OCI-LY1 (cell line): ENCODE measurements at regions not wholly inside any gene's neighbourhood (a gene's known extent, or its start where the extent isn't known, plus 50 kb on each side); places are given as distances from the start of the nearest gene placed in this dataset.

Experiments
- H2AFZ ChIP-seq: fragments of 200-600 bp; sonication (generic), shearing (Covaris generic); 2 replicates; pipeline ENCODE4 v1.6.0; 2014; ENCODE audit warnings: antibody characterized with exemption, mild to moderate bottlenecking, low read length
- H3F3A ChIP-seq: fragments of 200-600 bp; sonication (generic), shearing (Covaris generic); 2 replicates; pipeline ENCODE4 v1.6.0; 2014; ENCODE audit warnings: mild to moderate bottlenecking, antibody characterized with exemption, low read length, moderate library complexity; ENCODE audit not compliant: insufficient read depth
- H3K27ac ChIP-seq: fragments of 200-600 bp; sonication (generic); 2 replicates; pipeline ENCODE4 v1.5.1; 2014; ENCODE audit warnings: low read length, mixed run types, mild to moderate bottlenecking, low read depth; ENCODE audit not compliant: poor library complexity, severe bottlenecking
- H3K27me3 ChIP-seq: fragments of 200-600 bp; sonication (generic); 2 replicates; pipeline ENCODE4 v1.6.0; 2014; ENCODE audit warnings: antibody characterized with exemption, mild to moderate bottlenecking, low read length, moderate library complexity; ENCODE audit not compliant: insufficient read depth
- H3K36me3 ChIP-seq: fragments of 200-600 bp; sonication (generic); 2 replicates; pipeline ENCODE4 v1.6.1; 2014; ENCODE audit warnings: mild to moderate bottlenecking, antibody characterized with exemption, low read length, moderate library complexity, mixed read lengths; ENCODE audit not compliant: insufficient read depth
- H3K4me1 ChIP-seq: fragments of 200-600 bp; sonication (generic); 2 replicates; pipeline ENCODE4 v1.5.1; 2014; ENCODE audit warnings: mild to moderate bottlenecking, low read length, moderate library complexity; ENCODE audit not compliant: insufficient read depth, severe bottlenecking
- H3K4me2 ChIP-seq: fragments of 200-600 bp; sonication (generic), shearing (Covaris generic); 2 replicates; pipeline ENCODE4 v1.6.1; 2014; ENCODE audit warnings: low read length
- H3K4me3 ChIP-seq: fragments of 200-600 bp; sonication (generic); 2 replicates; pipeline ENCODE4 v1.5.1; 2014; ENCODE audit warnings: low read length, low read depth, mild to moderate bottlenecking, mixed read lengths; ENCODE audit not compliant: poor library complexity, severe bottlenecking
- H3K79me2 ChIP-seq: fragments of 200-600 bp; shearing (Covaris generic); 2 replicates; pipeline ENCODE4 v1.6.1; 2016; ENCODE audit warnings: mixed run types, low read length, mixed read lengths; ENCODE audit not compliant: insufficient read depth
- H3K9ac ChIP-seq: fragments of 200-600 bp; sonication (generic), shearing (Covaris generic); 2 replicates; pipeline ENCODE4 v1.6.1; 2014; ENCODE audit warnings: mild to moderate bottlenecking, low read length, mixed read lengths
- H3K9me2 ChIP-seq: fragments of 200-600 bp; sonication (generic), shearing (Covaris generic); 2 replicates; pipeline ENCODE4 v1.6.1; 2014; ENCODE audit warnings: low read depth, mild to moderate bottlenecking, low read length, mixed read lengths
- H3K9me3 ChIP-seq: fragments of 200-600 bp; shearing (Covaris generic); 2 replicates; pipeline ENCODE4 v1.6.1; 2014; ENCODE audit warnings: low read length, mixed read lengths
- H4K20me1 ChIP-seq: fragments of 200-600 bp; sonication (generic), shearing (Covaris generic); 2 replicates; pipeline ENCODE4 v1.6.0; 2016; ENCODE audit warnings: mild to moderate bottlenecking, low read length; ENCODE audit not compliant: insufficient read depth
- EZH2 ChIP-seq: fragments of 200-600 bp; sonication (generic), shearing (Covaris generic); IDR thresholded peaks from 2 replicates; pipeline ENCODE4 v1.8.0; 2017; ENCODE audit warnings: borderline replicate concordance, mixed run types, mild to moderate bottlenecking, antibody characterized with exemption, low read length, moderate library complexity, mixed read lengths
- TF ChIP-seq, protein P1 (sequence below): fragments of 200-600 bp; sonication (generic), shearing (Covaris generic); IDR thresholded peaks from 2 replicates; pipeline ENCODE4 v1.5.1; 2017; ENCODE audit warnings: mild to moderate bottlenecking, antibody characterized with exemption, low read length, moderate library complexity, mixed read lengths

DNA sequence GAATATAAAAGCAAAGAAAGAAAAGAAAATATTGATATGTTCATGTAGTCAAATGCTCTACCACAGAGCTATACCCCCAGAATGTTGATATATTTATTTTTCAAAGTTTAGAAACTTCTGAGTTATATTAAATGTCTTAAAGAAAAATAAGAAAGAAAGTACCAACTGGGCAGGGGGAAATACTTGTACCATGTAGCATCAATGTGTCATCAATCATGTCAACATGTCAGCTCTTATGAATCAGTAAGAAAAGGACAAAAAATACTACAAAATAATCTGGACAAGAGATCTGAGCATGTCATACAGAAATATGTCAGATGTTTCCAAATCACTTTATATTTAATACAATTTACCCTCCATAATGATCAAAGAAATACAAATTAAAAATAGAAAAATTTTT lies 595.1 kb upstream of the ATP2B1 start:
- H3F3A ChIP-seq: no peaks in the 10 kb centered on the region
- no peaks in the 10 kb centered on the region for H3K79me2 ChIP-seq
- TF ChIP-seq EZH2: no peak
- TF ChIP-seq, protein P1, sequence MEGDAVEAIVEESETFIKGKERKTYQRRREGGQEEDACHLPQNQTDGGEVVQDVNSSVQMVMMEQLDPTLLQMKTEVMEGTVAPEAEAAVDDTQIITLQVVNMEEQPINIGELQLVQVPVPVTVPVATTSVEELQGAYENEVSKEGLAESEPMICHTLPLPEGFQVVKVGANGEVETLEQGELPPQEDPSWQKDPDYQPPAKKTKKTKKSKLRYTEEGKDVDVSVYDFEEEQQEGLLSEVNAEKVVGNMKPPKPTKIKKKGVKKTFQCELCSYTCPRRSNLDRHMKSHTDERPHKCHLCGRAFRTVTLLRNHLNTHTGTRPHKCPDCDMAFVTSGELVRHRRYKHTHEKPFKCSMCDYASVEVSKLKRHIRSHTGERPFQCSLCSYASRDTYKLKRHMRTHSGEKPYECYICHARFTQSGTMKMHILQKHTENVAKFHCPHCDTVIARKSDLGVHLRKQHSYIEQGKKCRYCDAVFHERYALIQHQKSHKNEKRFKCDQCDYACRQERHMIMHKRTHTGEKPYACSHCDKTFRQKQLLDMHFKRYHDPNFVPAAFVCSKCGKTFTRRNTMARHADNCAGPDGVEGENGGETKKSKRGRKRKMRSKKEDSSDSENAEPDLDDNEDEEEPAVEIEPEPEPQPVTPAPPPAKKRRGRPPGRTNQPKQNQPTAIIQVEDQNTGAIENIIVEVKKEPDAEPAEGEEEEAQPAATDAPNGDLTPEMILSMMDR: no peak
- no peaks in the 10 kb centered on the region for H3K9me3 ChIP-seq
- no peaks in the 10 kb centered on the region for H3K36me3 ChIP-seq
- H2AFZ ChIP-seq: no peak overlapping the region
- H3K27me3 ChIP-seq: no peaks in the 10 kb centered on the region
- no peak overlapping the region for H3K9ac ChIP-seq
- no peaks in the 10 kb centered on the region for H3K9me2 ChIP-seq
- H3K4me3 ChIP-seq: no peak overlapping the region
- H3K27ac ChIP-seq: no peak overlapping the region
- H3K4me2 ChIP-seq: no peak overlapping the region
- H4K20me1 ChIP-seq: no peaks in the 10 kb centered on the region
- no peaks in the 10 kb centered on the region for H3K4me1 ChIP-seq

DNA sequence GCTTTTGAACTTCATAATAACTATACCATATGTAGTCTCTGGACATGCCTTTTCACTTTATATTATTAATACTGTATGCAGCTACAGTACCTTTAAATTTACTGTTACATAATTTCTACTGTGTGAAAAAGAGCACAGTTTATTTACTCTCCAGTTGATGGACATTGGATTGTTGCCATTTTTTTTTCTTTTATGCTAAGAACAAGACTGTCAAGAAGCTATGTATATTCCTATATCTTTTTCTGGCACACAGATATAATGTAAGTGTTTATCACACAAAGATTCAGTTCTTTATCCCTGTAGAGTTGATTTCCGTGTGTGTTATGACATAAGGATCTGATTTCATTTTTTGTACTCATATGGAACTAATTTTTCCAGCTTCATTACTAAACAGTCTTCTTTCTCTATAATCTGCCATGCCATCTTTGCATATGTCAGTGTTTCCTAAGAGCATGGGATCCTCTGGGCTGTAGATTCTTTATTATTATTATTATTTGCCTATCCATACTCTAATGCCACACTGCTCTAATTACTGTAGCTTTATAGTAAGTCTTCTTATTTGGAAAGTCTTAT lies 593.0 kb upstream of the ATP2B1 start:
- H4K20me1 ChIP-seq: no peaks in the 10 kb centered on the region
- H3K4me1 ChIP-seq: no peaks in the 10 kb centered on the region
- no peaks in the 10 kb centered on the region for H3K9me3 ChIP-seq
- no peaks in the 10 kb centered on the region for H3K36me3 ChIP-seq
- H3K4me3 ChIP-seq: no peak overlapping the region
- H3K27me3 ChIP-seq: no peaks in the 10 kb centered on the region
- no peak for TF ChIP-seq EZH2
- TF ChIP-seq, protein P1: no peak
- no peak overlapping the region for H3K4me2 ChIP-seq
- H3K79me2 ChIP-seq: no peaks in the 10 kb centered on the region
- no peaks in the 10 kb centered on the region for H3F3A ChIP-seq
- H3K27ac ChIP-seq: no peak overlapping the region
- H3K9ac ChIP-seq: no peak overlapping the region
- no peak overlapping the region for H2AFZ ChIP-seq
- no peaks in the 10 kb centered on the region for H3K9me2 ChIP-seq

DNA sequence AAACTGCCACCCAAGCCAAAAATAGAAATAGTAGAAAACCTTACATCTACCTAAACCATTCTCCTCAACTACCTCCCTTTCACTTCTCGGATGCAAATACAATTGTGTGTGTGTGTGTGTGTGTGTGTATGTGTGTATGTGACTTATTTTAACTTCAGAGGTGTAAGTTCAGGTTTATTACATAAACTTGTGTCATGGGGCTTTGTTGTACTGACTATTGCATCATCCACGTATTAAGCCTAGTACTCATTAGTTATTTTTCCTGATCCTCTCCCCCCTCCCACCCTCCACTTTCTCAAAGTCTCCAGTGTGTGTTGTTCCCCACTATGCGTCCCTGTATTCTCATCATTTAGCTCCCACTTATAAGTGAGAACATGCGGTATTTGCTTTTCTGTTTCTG lies 592.5 kb upstream of the ATP2B1 start:
- no peaks in the 10 kb centered on the region for H3K36me3 ChIP-seq
- H3K9me2 ChIP-seq: no peaks in the 10 kb centered on the region
- no peak overlapping the region for H3K4me2 ChIP-seq
- TF ChIP-seq, protein P1: no peak
- no peak for TF ChIP-seq EZH2
- no peaks in the 10 kb centered on the region for H3K79me2 ChIP-seq
- H3F3A ChIP-seq: no peaks in the 10 kb centered on the region
- no peaks in the 10 kb centered on the region for H4K20me1 ChIP-seq
- no peaks in the 10 kb centered on the region for H3K4me1 ChIP-seq
- H3K4me3 ChIP-seq: no peak overlapping the region
- no peak overlapping the region for H2AFZ ChIP-seq
- H3K27ac ChIP-seq: no peak overlapping the region
- H3K27me3 ChIP-seq: no peaks in the 10 kb centered on the region
- no peaks in the 10 kb centered on the region for H3K9me3 ChIP-seq
- no peak overlapping the region for H3K9ac ChIP-seq
